ENCODE measurements at regions not wholly inside any gene's neighbourhood (a gene's known extent, or its start where the extent isn't known, plus 50 kb on each side); places are given as distances from the start of the nearest gene placed in this dataset.

- TF ChIP-seq ARNT (IDR thresholded peaks at IDR 0.05): no peak
- TF ChIP-seq SUZ12 (IDR thresholded peaks at IDR 0.05): no peak
- TF ChIP-seq TARDBP (IDR thresholded peaks at IDR 0.05): no peak
Measured at GRCh38 chr11:134612140-134613030, 200.3 kb upstream of the B3GAT1 start.
